PC-9 (cell line): ENCODE measurements at regions not wholly inside any gene's neighbourhood (a gene's known extent, or its start where the extent isn't known, plus 50 kb on each side); places are given as distances from the start of the nearest gene placed in this dataset.

Experiments
- CTCF ChIP-seq: fragments of 200-600 bp; sonication (generic); conservative IDR thresholded peaks from 2 replicates; pipeline ENCODE4 v1.6.1; 2017; ENCODE audit warnings: mixed run types, antibody characterized with exemption, mild to moderate bottlenecking, moderate library complexity
- EZH2 ChIP-seq: fragments of 200-600 bp; sonication (generic); IDR thresholded peaks from 2 replicates; pipeline ENCODE4 v1.8.0; 2017; ENCODE audit warnings: antibody characterized with exemption, low read depth

DNA sequence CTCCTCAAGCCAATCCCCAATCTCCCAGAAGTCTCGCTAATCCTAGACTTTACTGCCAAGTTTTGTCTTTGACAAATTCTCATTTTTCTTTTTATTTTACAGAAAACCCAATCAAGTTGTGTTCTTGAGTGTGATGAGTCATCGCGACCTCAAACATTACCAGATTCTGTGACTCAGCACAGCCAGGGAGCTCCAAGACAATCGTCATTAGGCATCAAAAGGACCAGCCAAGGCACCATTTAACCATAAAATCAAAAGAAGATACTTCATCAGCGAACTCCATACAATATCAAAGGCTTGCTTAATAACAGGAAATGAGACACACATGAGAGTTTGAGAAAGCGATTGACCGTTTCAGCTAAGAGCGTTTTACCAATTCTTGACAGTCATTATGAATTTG, 146.2 kb upstream of the AGAP1 start:
- TF ChIP-seq CTCF (no peak), EZH2 (no peak)
